HCT116 (cell line): ENCODE measurements at regions not wholly inside any gene's neighbourhood (a gene's known extent, or its start where the extent isn't known, plus 50 kb on each side); places are given as distances from the start of the nearest gene placed in this dataset.
A peak's percentile ranks its signal among the peaks of the same experiment; 100 is the strongest.
"Not testable (repeated sequence)": the region's sequence is repeated elsewhere in the genome, so short reads cannot be mapped to it uniquely, and the experiment has no call there.

ENCODE experiments used
- ATAC-seq: fragments of 200-7000 bp; cut with Tn5 transposase; 2 replicates; pipeline ENCODE4 v1.9.1; 2020; ENCODE audit warnings: mild to moderate bottlenecking, moderate library complexity
- BruUV-seq: library from RNA; stranded (reverse); fragments of 400-500 nt; replicated peaks from 2 replicates; lab custom pipeline; 2021; lab: Mats Ljungman, UMichigan
- CTCF ChIA-PET: fragments of 300-600 bp; sonication (Branson Sonifier 250); formaldehyde crosslinking; loops from one replicate; lab custom pipeline; 2021; ENCODE audit warnings: antibody characterized with exemption; lab: Charles Lee
- POLR2A ChIA-PET: fragments of 300-600, 350-600 bp; sonication (Branson Sonifier 250); formaldehyde crosslinking; loops from one replicate; lab custom pipeline; 2021; ENCODE audit warnings: antibody characterized with exemption; lab: Charles Lee
- RAD21 ChIA-PET, 2 experiments: fragments of 300-600 bp; sonication (Branson Sonifier 250); formaldehyde crosslinking; loops; one replicate each; lab custom pipeline; 2023; ENCODE audit warnings: low total read pairs in 2 of 2; ENCODE audit not compliant: uncharacterized antibody in 2 of 2, unreplicated experiment in 2 of 2, low non-redundant PET in 1 of 2; lab: Charles Lee
- DNase-seq: peaks from one replicate; pipeline ENCODE4 v3.0.0-alpha.2; 2010; ENCODE audit warnings: low read depth, low spot score
- H2AFZ ChIP-seq: fragments of 200-600 bp; shearing (Covaris generic), sonication (generic); 2 replicates; pipeline ENCODE4 v1.6.1; 2017; ENCODE audit warnings: low read depth, mixed run types, mixed read lengths, antibody characterized with exemption, low read length; ENCODE audit not compliant: poor library complexity, severe bottlenecking
- H3K27ac ChIP-seq: 2 replicates; pipeline ENCODE4 v1.5.1; 2012; ENCODE audit warnings: low read depth, low read length
- H3K27me3 ChIP-seq: fragments of 200-600 bp; sonication (generic); 2 replicates; pipeline ENCODE4 v1.6.1; 2016; ENCODE audit warnings: mixed run types, low read length, mixed read lengths; ENCODE audit not compliant: insufficient read depth
- H3K36me3 ChIP-seq, 2 experiments: fragments of 200-500 bp in 1 of 2; fragments of 200-600 bp in 1 of 2; sonication (Bioruptor generic) in 1 of 2; sonication (generic) in 1 of 2; 2 replicates each; pipeline versions ENCODE4 v1.5.1 to v1.6.1; 2014 to 2016; ENCODE audit warnings: low read length in 2 of 2, inconsistent platforms in 1 of 2, mixed read lengths in 1 of 2, mixed run types in 1 of 2; ENCODE audit not compliant: insufficient read depth in 2 of 2, control insufficient read depth in 1 of 2
- H3K4me1 ChIP-seq, 2 experiments: fragments of 200-600 bp in 1 of 2; sonication (generic) in 1 of 2; 2 replicates each; pipeline versions ENCODE4 v1.5.1 to v1.6.1; 2012 to 2017; ENCODE audit warnings: low read length in 2 of 2, inconsistent platforms in 1 of 2, mild to moderate bottlenecking in 1 of 2, mixed read lengths in 1 of 2, mixed run types in 1 of 2, moderate library complexity in 1 of 2; ENCODE audit not compliant: insufficient read depth in 2 of 2, control insufficient read depth in 1 of 2
- H3K4me2 ChIP-seq: fragments of 200-600 bp; sonication (generic); 2 replicates; pipeline ENCODE4 v1.6.1; 2017; ENCODE audit warnings: mixed run types, low read length, mixed read lengths
- H3K4me3 ChIP-seq, 2 experiments: fragments of 200-600 bp in 1 of 2; sonication (generic) in 1 of 2; replicated peaks in 1 of 2; 2 replicates each; pipeline ENCODE4 v1.5.1; 2011 to 2016; ENCODE audit warnings: low read length in 2 of 2, control low read depth in 1 of 2, low read depth in 1 of 2, mild to moderate bottlenecking in 1 of 2, mixed read lengths in 1 of 2, mixed run types in 1 of 2
- H3K79me2 ChIP-seq: fragments of 200-600 bp; sonication (generic); 2 replicates; pipeline ENCODE4 v1.6.1; 2017; ENCODE audit warnings: mild to moderate bottlenecking, mixed run types, low read length, moderate library complexity, mixed read lengths; ENCODE audit not compliant: insufficient read depth
- H3K9ac ChIP-seq: fragments of 200-600 bp; sonication (generic); 2 replicates; pipeline ENCODE4 v1.6.1; 2016; ENCODE audit warnings: low read length, mixed read lengths
- H3K9me2 ChIP-seq: fragments of 200-600 bp; sonication (generic), shearing (Covaris generic); 2 replicates; pipeline ENCODE4 v1.6.1; 2017; ENCODE audit warnings: mixed run types, mild to moderate bottlenecking, moderate library complexity; ENCODE audit not compliant: insufficient read depth
- H3K9me3 ChIP-seq, 2 experiments: fragments of 200-500 bp in 1 of 2; fragments of 200-600 bp in 1 of 2; sonication (Bioruptor generic) in 1 of 2; sonication (generic) in 1 of 2; 2 replicates each; pipeline ENCODE4 v1.6.1; 2014 to 2017; ENCODE audit warnings: low read length in 2 of 2, mixed read lengths in 2 of 2, inconsistent platforms in 1 of 2, low read depth in 1 of 2, mild to moderate bottlenecking in 1 of 2, mixed run types in 1 of 2, moderate library complexity in 1 of 2; ENCODE audit not compliant: control insufficient read depth in 1 of 2, insufficient read depth in 1 of 2
- H4K20me1 ChIP-seq: fragments of 200-600 bp; sonication (generic), shearing (Covaris generic); 2 replicates; pipeline ENCODE4 v1.6.1; 2017; ENCODE audit warnings: mixed run types, mild to moderate bottlenecking, moderate library complexity; ENCODE audit not compliant: insufficient read depth
- ATF3 ChIP-seq: IDR thresholded peaks from 2 replicates; pipeline ENCODE4 v1.6.1; 2012
- CTCF ChIP-seq, 3 experiments: fragments of 200-600 bp in 1 of 3; sonication (generic) in 1 of 3; IDR thresholded peaks in 2 of 3; conservative IDR thresholded peaks in 1 of 3; 2 replicates each; pipeline ENCODE4 v1.5.1; 2012 to 2017; ENCODE audit warnings: low read depth in 2 of 3, low read length in 2 of 3, antibody characterized with exemption in 1 of 3, borderline replicate concordance in 1 of 3, control low read depth in 1 of 3, mild to moderate bottlenecking in 1 of 3, mixed read lengths in 1 of 3, mixed run types in 1 of 3, moderate library complexity in 1 of 3; ENCODE audit not compliant: insufficient read depth in 1 of 3
- EGR1 ChIP-seq: IDR thresholded peaks from 2 replicates; pipeline ENCODE4 v1.6.1; 2012; ENCODE audit warnings: low read depth
- EZH2phosphoT487 ChIP-seq: fragments of 200-600 bp; IDR thresholded peaks from 2 replicates; pipeline ENCODE4 v1.6.1; 2018; ENCODE audit warnings: antibody characterized with exemption, borderline replicate concordance
- JUND ChIP-seq: IDR thresholded peaks from 2 replicates; pipeline ENCODE4 v1.6.1; 2012
- POLR2AphosphoS5 ChIP-seq: IDR thresholded peaks from 2 replicates; pipeline ENCODE4 v1.6.1; 2011; ENCODE audit warnings: mild to moderate bottlenecking, low read depth, low read length, moderate library complexity
- REST ChIP-seq: IDR thresholded peaks from 2 replicates; pipeline ENCODE4 v1.6.1; 2012; ENCODE audit warnings: low read depth
- SIN3A ChIP-seq: IDR thresholded peaks from 2 replicates; pipeline ENCODE4 v1.6.1; 2012; ENCODE audit warnings: low read depth
- SP1 ChIP-seq: IDR thresholded peaks from 2 replicates; pipeline ENCODE4 v1.6.1; 2012; ENCODE audit warnings: low read depth
- SRF ChIP-seq: IDR thresholded peaks from 2 replicates; pipeline ENCODE4 v1.6.1; 2012; ENCODE audit warnings: low read depth
- YY1 ChIP-seq: IDR thresholded peaks from 2 replicates; pipeline ENCODE4 v1.6.1; 2011; ENCODE audit warnings: low read length, low read depth, moderate library complexity, mild to moderate bottlenecking; ENCODE audit not compliant: insufficient replicate concordance; ENCODE audit errors: extremely low read depth
- ZFX ChIP-seq: fragments of 450-650 bp; IDR thresholded peaks from 2 replicates; pipeline ENCODE4 v1.6.1; 2017
- ZNF274 ChIP-seq: fragments of 200-500 bp; sonication (Bioruptor generic); IDR thresholded peaks from 2 replicates; pipeline ENCODE4 v1.6.1; 2014; ENCODE audit warnings: mild to moderate bottlenecking, low read depth, low read length, inconsistent platforms
- intact Hi-C: fragments of 100-400 bp; cut with micrococcal nuclease; formaldehyde crosslinking; loops from 2 replicates; pipeline ENCODE4 v1.10.0; 2022
- TF ChIP-seq, protein P1 (sequence below): IDR thresholded peaks from 2 replicates; pipeline ENCODE4 v1.6.1; 2012

DNA sequence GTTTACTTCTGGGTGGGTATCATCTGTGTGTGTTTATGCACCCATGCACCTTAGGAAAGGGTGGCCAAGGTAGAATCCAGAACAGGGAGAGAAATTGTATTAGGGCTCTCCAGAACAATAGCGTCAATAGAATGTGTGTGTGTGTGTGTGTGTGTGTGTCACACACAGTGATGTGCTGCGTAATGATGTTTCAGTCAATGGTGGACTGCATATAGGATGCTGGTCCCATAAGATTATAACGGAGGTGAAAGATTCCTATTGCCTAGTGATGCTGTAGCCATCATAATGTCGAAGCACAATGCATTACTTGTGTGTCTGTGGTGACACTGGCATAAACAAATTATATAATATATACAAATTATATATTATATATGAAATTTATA lies 69.3 kb upstream of the PRR23C start:
- RAD21 ChIA-PET: interaction anchor here (1.0 to 2.7 kb wide), 6 partner anchors 88 to 215 kb away, joined by 3 to 27 read pairs (median 6); no protein-coding TSS in a partner anchor
- H3K4me1 ChIP-seq: peaks cover 10 to 50% of the 10 kb centered on the region in 2 experiments; a peak in 3 of 4 replicates
- intact Hi-C loops: loop anchor here (2.0 to 5.0 kb wide), 4 partner anchors 89 to 448 kb away; no protein-coding TSS in a partner anchor
- no peak overlapping the region for H3K9ac ChIP-seq
- H3K79me2 ChIP-seq: no peaks in the 10 kb centered on the region
- H3K9me3 ChIP-seq: no peaks in the 10 kb centered on the region
- H3K27me3 ChIP-seq: no peaks in the 10 kb centered on the region
- DNase-seq (no peak), ATAC-seq (no peak)
- peak overlapping the region; percentile 46 for H2AFZ ChIP-seq
- H3K27ac ChIP-seq: no peak overlapping the region
- no peaks in the 10 kb centered on the region for H3K9me2 ChIP-seq
- POLR2A ChIA-PET: interaction anchor here (0.6 to 1.4 kb wide), 3 partner anchors 187 to 215 kb away, joined by 3 to 7 read pairs (median 4); no protein-coding TSS in a partner anchor
- TF ChIP-seq SRF (no peak), ZFX (no peak), EZH2phosphoT487 (no peak), POLR2AphosphoS5 (no peak), JUND (no peak), EGR1 (no peak), REST (no peak), SIN3A (no peak), SP1 (no peak), ZNF274 (no peak), CTCF (IDR thresholded peaks at IDR 0.05 in 2 of 3, conservative IDR thresholded peaks at IDR 0.05 in 1 of 3; ENCODE audit: borderline replicate concordance in 1 of 3, insufficient read depth in 1 of 3, low read depth in 2 of 3, low read length in 2 of 3) (no peak), ATF3 (no peak), YY1 (no peak)
- TF ChIP-seq, protein P1, sequence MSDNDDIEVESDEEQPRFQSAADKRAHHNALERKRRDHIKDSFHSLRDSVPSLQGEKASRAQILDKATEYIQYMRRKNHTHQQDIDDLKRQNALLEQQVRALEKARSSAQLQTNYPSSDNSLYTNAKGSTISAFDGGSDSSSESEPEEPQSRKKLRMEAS: no peak
- no peak overlapping the region for H3K4me3 ChIP-seq
- CTCF ChIA-PET: interaction anchor here (0.7 to 3.7 kb wide), 9 partner anchors 89 to 240 kb away, joined by 3 to 116 read pairs (median 13); no protein-coding TSS in a partner anchor
- no peaks in the 10 kb centered on the region for H3K36me3 ChIP-seq
- no peaks in the 10 kb centered on the region for H4K20me1 ChIP-seq
- H3K4me2 ChIP-seq: no peak overlapping the region
- no TSS peak for BruUV-seq

- H3K36me3 ChIP-seq, intact Hi-C loops, CTCF ChIA-PET, H3K9me3 ChIP-seq, H3K9ac ChIP-seq, BruUV-seq, ATAC-seq, H3K27me3 ChIP-seq, H3K9me2 ChIP-seq, H3K27ac ChIP-seq, POLR2A ChIA-PET, H3K79me2 ChIP-seq, H4K20me1 ChIP-seq, DNase-seq: not testable (repeated sequence)
- Histone ChIP-seq H3K4me2 (peak overlapping the region; percentile 50), H2AFZ (peak overlapping the region; percentile 17), H3K4me1 (peaks cover 29 to 72% of the 10 kb centered on the region in 2 experiments), H3K4me3 (peak overlapping the region in 1 of 2 experiments; percentile 23; a peak in 1 of 4 replicates)
- RAD21 ChIA-PET: interaction anchor here in 1 of 2 experiments (0.6 kb wide), 1 partner anchor 22 kb away, joined by 5 read pairs; no protein-coding TSS in a partner anchor
Observed at GRCh38 chr3:139116631-139117030, 71.9 kb upstream of the PRR23C start.
